Activated T-helper 17 cell treated with anti-CD3 and anti-CD28 coated beads, Interleukin-2, amount 50 U/mL, for 72 hours (primary cell): ENCODE measurements at regions not wholly inside any gene's neighbourhood (a gene's known extent, or its start where the extent isn't known, plus 50 kb on each side); places are given as distances from the start of the nearest gene placed in this dataset.
"Not testable (repeated sequence)": the region's sequence is repeated elsewhere in the genome, so short reads cannot be mapped to it uniquely, and the experiment has no call there.

Source experiments
- ATAC-seq: fragments of 150-1000 bp; cut with Tn5 transposase; replicated peaks from 2 replicates; pipeline ENCODE4 v1.10.0; 2021; ENCODE audit warnings: mild to moderate bottlenecking, moderate library complexity
- H3K27ac Mint-ChIP-seq: one replicate; pipeline ENCODE4 v1.8.0; 2022; ENCODE audit warnings: mixed read lengths
- H3K27me3 Mint-ChIP-seq: one replicate; pipeline ENCODE4 v1.8.0; 2022; ENCODE audit warnings: mixed read lengths
- H3K36me3 Mint-ChIP-seq: one replicate; pipeline ENCODE4 v1.8.0; 2022; ENCODE audit warnings: low read depth, mild to moderate bottlenecking, mixed read lengths
- H3K4me1 Mint-ChIP-seq: one replicate; pipeline ENCODE4 v1.8.0; 2022; ENCODE audit warnings: mixed read lengths
- H3K4me3 Mint-ChIP-seq: one replicate; pipeline ENCODE4 v1.8.0; 2022; ENCODE audit warnings: mild to moderate bottlenecking, mixed read lengths
- H3K9me3 Mint-ChIP-seq: one replicate; pipeline ENCODE4 v1.8.0; 2022; ENCODE audit warnings: mixed read lengths

DNA sequence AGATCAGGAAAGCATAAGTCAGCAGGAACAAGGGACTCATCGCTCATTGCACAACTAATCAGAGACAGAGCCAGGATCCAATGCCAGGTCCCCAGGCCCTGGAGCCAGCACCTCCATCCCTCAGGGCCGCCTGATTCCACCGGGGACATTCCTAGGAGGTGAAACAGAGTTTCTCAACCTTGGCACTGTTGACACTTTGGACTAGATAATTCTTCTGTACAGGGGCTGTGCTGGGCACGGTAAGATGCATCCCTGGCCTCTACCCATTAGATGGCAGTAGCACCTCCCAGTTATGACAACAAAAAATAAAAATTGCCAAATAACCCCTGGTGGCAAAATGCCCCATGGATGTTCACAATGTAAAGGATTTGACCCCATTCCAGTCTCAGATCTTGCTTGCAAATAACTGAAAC lies 127.7 kb downstream of the MTHFS start:
- Mint-ChIP-seq H3K4me3 (no peak overlapping the region), H3K4me1 (no peaks in the 10 kb centered on the region), H3K36me3 (no peaks in the 10 kb centered on the region), H3K9me3 (no peaks in the 10 kb centered on the region), H3K27ac (no peak overlapping the region), H3K27me3 (peaks cover 25% of the 10 kb centered on the region)
- ATAC-seq, result no peak

DNA sequence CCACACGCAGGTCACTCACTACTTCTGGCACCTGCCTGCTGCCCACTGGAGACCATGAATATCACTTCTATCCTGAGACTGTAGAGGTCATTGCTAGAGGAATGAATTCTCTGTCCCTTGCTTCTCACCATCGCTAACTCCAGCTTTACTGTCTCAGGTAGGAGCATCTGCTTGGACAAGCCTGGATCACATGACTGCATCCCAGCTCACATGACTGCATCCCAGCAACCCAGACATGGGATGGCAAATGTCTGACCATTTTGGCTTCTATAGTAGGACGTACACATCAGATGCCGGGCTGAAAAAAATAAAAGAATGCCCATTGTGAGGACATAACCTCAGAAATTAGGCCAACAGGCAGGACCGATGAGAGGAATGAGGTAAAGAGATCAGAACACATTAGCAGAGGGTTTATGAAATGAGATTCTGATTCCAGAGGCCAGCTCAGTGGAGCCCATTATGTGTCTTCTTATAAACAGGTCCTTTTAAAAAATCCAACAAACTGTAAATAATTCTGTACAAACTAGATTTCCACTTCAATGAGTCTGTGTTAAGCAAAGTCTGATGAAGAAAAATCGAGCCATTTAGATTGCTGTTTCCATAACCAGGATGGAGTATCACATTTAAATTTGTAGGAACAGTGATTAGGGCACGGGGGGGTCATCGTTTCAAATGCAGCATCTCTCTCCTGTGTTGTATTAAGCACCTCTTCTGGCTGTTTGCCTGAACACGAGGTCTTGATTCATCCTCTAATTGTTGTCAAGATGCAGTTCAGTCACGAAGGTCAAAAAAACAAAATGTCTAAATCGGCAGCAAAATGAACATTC lies 126.7 kb downstream of the MTHFS start:
- Mint-ChIP-seq H3K4me1 (no peaks in the 10 kb centered on the region), H3K4me3 (no peak overlapping the region), H3K27me3 (peaks cover 16% of the 10 kb centered on the region), H3K36me3 (no peaks in the 10 kb centered on the region), H3K27ac (no peak overlapping the region), H3K9me3 (no peaks in the 10 kb centered on the region)
- ATAC-seq, result no peak

- H3K9me3 Mint-ChIP-seq, result no peaks in the 10 kb centered on the region
- H3K4me1 Mint-ChIP-seq, result peaks cover 5% of the 10 kb centered on the region
- H3K4me3 Mint-ChIP-seq, result no peak overlapping the region
- peaks cover 5% of the 10 kb centered on the region for H3K27me3 Mint-ChIP-seq
- ATAC-seq, result no peak
- H3K27ac Mint-ChIP-seq, result no peak overlapping the region
- H3K36me3 Mint-ChIP-seq, result no peaks in the 10 kb centered on the region
Measured at GRCh38 chr15:79773128-79773527, 123.7 kb downstream of the MTHFS start.

DNA sequence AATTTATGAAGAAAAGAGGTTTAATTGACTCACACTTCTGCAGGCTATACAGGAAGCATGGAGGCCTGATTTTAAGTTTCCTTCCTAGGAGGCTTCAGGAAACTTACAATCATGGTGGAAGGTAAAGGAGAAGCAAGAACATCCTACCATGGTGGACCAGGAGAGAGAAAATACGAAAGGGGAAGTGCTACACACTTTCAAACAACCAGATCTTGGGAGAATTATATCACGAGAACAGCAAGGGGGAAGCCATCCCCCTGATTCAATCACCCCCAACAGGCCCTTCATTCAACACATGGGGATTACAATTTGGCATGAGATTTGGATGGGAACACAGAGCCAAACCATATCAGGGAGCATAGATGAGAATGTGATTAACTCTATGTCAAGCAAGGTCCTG lies 121.0 kb downstream of the MTHFS start:
- no peak overlapping the region for H3K4me3 Mint-ChIP-seq
- no peaks in the 10 kb centered on the region for H3K36me3 Mint-ChIP-seq
- H3K9me3 Mint-ChIP-seq, result no peaks in the 10 kb centered on the region
- H3K4me1 Mint-ChIP-seq, result peaks cover 5% of the 10 kb centered on the region
- H3K27me3 Mint-ChIP-seq, result no peaks in the 10 kb centered on the region
- no peak overlapping the region for H3K27ac Mint-ChIP-seq
- ATAC-seq, result no peak

DNA sequence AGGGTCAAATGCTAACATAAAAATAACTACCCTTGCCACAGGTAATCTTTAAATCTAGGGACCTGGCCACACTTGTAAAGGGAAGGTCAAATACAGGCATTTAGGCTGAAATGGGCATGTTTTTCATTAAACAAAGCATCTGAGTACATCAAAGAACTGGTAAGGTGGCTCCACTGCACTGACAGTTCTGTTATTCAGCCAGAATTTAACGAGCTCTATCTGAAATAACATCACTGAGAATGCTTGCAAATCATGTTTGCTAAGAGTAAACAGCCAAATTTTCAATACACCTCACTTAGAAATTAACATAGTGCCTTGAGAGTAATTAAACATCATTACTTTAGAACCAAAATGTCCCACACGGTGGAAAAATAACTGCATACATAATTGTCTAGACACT lies 118.9 kb downstream of the MTHFS start:
- no peak for ATAC-seq
- peaks cover 11% of the 10 kb centered on the region for H3K27me3 Mint-ChIP-seq
- H3K4me3 Mint-ChIP-seq, result no peak overlapping the region
- H3K36me3 Mint-ChIP-seq, result no peaks in the 10 kb centered on the region
- H3K27ac Mint-ChIP-seq, result no peak overlapping the region
- peaks cover 5% of the 10 kb centered on the region for H3K4me1 Mint-ChIP-seq
- H3K9me3 Mint-ChIP-seq, result peaks cover 6% of the 10 kb centered on the region

GRCh38 chr15:79778378-79778990 lies 118.3 kb downstream of the MTHFS start:
- peaks cover 15% of the 10 kb centered on the region for H3K27me3 Mint-ChIP-seq
- peaks cover 5% of the 10 kb centered on the region for H3K4me1 Mint-ChIP-seq
- no peak for ATAC-seq
- no peaks in the 10 kb centered on the region for H3K36me3 Mint-ChIP-seq
- H3K27ac Mint-ChIP-seq, result no peak overlapping the region
- H3K4me3 Mint-ChIP-seq, result no peak overlapping the region
- H3K9me3 Mint-ChIP-seq, result peaks cover 10% of the 10 kb centered on the region

GRCh38 chr15:79779746-79780145 lies 117.1 kb downstream of the MTHFS start:
- Mint-ChIP-seq H3K4me1 (peaks cover 5% of the 10 kb centered on the region), H3K36me3 (no peaks in the 10 kb centered on the region), H3K4me3 (no peak overlapping the region), H3K27ac (no peak overlapping the region), H3K27me3 (peaks cover 19% of the 10 kb centered on the region), H3K9me3 (peaks cover 10% of the 10 kb centered on the region)
- ATAC-seq, result peak; percentile 96

- not testable (repeated sequence) for H3K36me3 Mint-ChIP-seq, H3K4me3 Mint-ChIP-seq, H3K4me1 Mint-ChIP-seq, H3K9me3 Mint-ChIP-seq, ATAC-seq, H3K27ac Mint-ChIP-seq
- peaks cover 19% of the 10 kb centered on the region for H3K27me3 Mint-ChIP-seq
Measured at GRCh38 chr15:79782307-79782706, 114.5 kb downstream of the MTHFS start.
